ENCODE measurements at regions not wholly inside any gene's neighbourhood (a gene's known extent, or its start where the extent isn't known, plus 50 kb on each side); places are given as distances from the start of the nearest gene placed in this dataset.

DNA sequence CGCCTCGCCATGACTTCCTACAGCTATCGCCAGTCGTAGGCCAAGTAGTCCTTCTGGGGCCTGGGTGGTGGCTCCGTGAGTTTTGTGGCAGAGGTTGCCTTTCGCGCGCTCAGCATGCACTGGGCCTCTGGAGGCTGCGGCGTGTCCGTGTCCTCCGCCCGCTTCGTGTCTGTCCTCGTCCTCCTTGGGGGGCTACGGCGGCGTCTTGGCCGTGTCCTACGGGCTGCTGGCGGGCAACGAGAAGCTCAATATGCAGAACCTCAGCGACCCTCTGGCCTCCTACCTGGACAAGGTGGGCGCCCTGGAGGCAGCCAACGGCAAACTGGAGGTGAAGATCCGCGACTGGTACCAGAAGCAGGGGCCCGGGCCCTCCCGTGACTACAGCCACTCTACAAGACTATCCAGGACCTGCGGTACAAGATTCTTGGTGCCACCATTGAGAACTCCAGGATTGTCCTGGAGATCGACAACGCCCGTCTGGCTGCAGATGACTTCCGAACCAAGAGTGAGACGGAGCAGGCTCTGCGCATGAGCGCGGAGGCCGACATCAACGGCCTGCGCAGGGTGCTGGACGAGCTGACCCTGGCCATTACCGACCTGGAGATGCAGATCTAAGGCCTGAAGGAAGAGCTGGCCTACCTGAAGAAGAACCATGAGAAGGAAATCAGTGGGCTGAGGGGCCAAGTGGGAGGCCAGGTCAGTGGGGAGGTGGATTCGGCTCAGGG is 296.3 kb downstream of the OGFRL1 start:
- TF ChIP-seq, protein P1, sequence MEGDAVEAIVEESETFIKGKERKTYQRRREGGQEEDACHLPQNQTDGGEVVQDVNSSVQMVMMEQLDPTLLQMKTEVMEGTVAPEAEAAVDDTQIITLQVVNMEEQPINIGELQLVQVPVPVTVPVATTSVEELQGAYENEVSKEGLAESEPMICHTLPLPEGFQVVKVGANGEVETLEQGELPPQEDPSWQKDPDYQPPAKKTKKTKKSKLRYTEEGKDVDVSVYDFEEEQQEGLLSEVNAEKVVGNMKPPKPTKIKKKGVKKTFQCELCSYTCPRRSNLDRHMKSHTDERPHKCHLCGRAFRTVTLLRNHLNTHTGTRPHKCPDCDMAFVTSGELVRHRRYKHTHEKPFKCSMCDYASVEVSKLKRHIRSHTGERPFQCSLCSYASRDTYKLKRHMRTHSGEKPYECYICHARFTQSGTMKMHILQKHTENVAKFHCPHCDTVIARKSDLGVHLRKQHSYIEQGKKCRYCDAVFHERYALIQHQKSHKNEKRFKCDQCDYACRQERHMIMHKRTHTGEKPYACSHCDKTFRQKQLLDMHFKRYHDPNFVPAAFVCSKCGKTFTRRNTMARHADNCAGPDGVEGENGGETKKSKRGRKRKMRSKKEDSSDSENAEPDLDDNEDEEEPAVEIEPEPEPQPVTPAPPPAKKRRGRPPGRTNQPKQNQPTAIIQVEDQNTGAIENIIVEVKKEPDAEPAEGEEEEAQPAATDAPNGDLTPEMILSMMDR (IDR thresholded peaks at IDR 0.05; ENCODE audit: low read length), result no peak
- no peak for TF ChIP-seq EZH2 (optimal IDR thresholded peaks at IDR 0.05; ENCODE audit: low read depth, low read length)

Measured in MM.1S (cell line).